Glomerular visceral epithelial cell (primary cell): ENCODE measurements at regions not wholly inside any gene's neighbourhood (a gene's known extent, or its start where the extent isn't known, plus 50 kb on each side); places are given as distances from the start of the nearest gene placed in this dataset.
A peak's percentile ranks its signal among the peaks of the same experiment; 100 is the strongest.
"Not testable (repeated sequence)": the region's sequence is repeated elsewhere in the genome, so short reads cannot be mapped to it uniquely, and the experiment has no call there.

Experiments used
- DNase-seq: peaks from one replicate; pipeline ENCODE4 v3.0.0-alpha.2; 2016; ENCODE audit errors: extremely low spot score

DNA sequence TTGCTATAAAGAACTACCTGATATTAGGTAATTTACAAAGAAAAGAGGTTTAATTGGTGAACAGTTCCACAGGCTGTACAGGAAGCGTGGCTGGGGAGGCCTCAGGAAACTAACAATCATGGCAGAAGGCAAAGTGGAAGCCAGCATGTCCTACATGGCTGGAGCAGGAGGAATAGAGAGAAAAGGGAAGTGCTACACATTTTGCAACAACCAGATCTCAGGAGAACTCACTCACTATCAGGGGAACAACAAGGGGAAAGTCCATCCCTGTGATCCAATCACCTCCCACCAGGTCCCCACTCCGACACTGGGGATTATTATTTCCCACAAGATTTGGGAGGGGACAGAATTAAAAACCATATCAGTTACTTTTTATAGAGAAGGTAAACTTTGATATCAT lies 273.5 kb upstream of the MMADHC start:
- DNase-seq: no peak

DNA sequence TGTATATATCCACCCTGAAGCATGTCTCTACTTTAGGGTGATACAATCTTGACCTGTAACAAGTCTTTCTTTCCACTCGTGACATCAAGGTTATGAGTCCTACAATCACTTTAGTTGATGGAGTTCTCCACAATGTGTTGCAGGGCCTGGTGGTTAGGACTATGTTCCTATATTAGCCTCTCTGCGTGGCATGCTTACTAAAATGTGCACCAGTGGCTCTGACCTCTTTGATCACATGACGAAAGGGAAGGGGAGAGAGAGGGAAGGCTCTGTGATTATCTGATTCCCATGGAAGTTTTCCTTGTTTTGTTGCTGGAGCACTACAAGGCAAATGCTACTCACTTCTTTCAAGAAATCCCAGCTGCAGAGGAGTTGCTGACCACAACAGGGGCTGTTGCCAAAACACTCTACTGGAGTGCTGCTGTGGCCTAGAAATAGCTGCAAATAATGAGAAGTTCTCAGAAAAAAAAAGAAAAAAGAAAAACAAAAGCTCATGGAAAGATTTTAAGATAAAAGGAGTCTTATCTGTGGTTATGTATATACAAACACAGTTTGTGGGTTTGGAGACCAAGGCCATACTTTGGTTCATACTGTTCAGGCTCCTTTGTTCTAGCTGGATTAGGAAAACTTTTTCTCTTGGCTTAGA lies 272.8 kb upstream of the MMADHC start:
- peak; percentile 29 for DNase-seq

GRCh38 chr2:149858901-149859634 lies 271.5 kb upstream of the MMADHC start:
- DNase-seq: no peak

DNA sequence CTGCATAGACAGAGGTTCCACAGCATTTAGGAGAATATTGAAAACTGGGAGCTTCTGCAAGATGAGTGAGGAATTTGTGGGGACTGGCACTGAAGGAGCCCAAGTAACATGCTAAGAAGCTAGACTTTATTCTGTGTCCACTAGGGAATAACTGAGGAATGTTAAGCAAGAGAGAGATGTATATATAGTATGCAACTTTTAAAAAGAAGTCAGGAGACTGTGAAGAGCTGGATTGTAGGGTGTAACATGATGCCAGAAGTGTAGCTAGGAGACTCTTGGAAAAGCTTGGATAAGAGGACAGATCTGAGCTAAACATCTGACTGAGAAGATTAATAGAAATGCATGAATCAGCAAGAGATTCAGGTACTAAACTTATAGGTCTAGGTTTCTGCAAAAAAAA lies 270.6 kb upstream of the MMADHC start:
- no peak for DNase-seq

DNA sequence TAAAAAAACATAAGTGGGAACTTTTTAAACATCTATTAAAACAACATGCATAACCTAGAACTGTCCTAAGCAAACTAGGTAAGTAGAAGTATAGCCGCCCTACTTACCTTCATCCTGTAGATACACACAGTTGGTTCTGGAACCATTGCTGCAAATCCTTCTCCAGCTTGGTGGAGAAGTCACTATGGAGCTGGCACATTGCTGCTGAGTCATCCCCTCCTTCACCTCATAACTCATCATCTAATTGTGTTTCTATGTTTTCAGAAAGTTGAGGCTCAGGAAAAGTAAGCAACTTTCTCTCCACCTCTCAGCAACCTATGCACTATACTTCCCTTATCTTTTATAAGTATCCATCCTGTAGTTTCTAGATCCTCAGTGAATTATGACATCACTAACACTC lies 269.8 kb upstream of the MMADHC start:
- DNase-seq: no peak

- not testable (repeated sequence) for DNase-seq
These were observed 268.3 kb upstream of the MMADHC start for GRCh38 chr2:149855859-149856258.

GRCh38 chr2:149849591-149849990 lies 262.0 kb upstream of the MMADHC start:
- no peak for DNase-seq

GRCh38 chr2:149849136-149849535 lies 261.6 kb upstream of the MMADHC start:
- no peak for DNase-seq

- DNase-seq: no peak
These were observed 253.8 kb upstream of the MMADHC start for GRCh38 chr2:149841396-149841795.

DNA sequence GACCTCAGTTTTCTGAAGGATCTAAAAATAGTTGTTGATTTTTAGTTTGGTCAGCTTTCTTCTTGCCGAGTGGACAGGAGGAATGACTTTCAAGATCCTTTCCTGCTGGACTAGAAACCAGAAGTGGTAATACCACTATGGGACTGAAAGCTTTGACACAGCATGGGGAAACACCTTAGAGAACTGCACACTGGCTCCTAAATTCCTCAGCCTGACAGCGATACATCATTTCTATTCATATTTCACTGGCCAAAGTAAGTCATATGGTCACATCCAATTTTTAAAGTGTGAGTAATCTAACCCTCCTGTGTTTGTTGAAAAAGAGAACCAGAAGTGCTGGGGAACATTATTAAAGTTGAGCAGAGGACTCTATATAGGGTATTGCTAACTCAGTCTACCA lies 244.7 kb upstream of the MMADHC start:
- DNase-seq: no peak

GRCh38 chr2:149828520-149829210 lies 241.1 kb upstream of the MMADHC start:
- DNase-seq: no peak

- no peak for DNase-seq
These were observed 240.1 kb upstream of the MMADHC start for GRCh38 chr2:149827585-149828126.

- DNase-seq: no peak
These were observed 239.0 kb upstream of the MMADHC start for GRCh38 chr2:149826471-149827125.

- DNase-seq: no peak
These were observed 237.9 kb upstream of the MMADHC start for GRCh38 chr2:149825473-149825872.

DNA sequence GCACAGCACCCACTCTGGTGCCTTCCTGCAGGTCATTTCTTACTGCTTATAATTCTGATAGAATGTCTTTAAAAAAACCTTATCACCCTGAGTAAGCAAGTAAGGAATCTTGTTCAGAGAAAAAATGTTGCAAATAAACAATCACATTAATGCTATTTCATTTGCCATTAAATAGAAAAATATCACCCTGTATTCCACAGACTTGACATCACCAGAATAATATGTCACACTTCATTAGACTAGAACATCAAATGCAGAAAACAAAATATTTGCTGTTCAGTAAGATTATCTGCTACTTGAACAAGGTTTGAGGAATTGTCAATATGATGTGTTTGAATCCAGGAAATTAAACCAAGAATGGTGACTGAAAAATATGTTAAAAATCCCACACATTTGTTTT lies 236.6 kb upstream of the MMADHC start:
- no peak for DNase-seq

GRCh38 chr2:149819356-149819957 lies 231.9 kb upstream of the MMADHC start:
- DNase-seq: no peak

DNA sequence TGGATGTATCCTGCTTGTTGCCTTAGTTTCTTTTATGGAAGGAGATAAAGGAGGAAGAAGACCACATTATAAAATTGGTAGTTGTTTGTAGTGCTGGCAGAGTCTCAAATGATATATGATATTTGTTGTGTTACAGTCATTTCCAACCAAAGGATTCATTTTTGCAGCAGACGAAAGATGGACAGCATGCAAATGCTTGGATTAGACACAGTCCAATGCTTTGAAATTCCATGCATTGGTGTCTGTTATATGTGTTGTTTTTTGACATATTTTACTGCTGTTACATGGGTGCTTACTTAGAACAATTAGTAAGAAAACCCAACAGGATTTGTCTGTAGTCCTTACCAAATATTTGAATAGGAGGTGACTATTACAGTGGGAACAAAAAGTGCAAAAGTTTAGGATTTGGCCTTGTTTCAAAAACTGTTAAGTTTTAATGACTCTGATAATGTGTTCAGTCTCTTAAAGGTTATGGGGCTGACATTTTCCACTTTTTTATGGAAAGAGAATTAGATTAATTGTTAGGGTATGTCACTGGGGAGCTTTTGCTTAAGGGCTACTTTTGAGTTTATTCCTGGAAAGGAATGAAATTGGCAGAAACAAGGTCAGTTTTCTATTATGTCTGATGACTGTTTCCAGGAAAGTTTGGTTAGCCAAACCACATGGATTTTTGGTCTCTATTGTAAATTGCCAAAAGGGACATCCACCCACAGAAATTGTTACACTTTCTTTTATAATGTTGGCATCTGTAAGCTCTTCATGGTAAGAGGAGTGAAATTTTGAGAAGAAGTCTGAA lies 229.4 kb upstream of the MMADHC start:
- no peak for DNase-seq

DNA sequence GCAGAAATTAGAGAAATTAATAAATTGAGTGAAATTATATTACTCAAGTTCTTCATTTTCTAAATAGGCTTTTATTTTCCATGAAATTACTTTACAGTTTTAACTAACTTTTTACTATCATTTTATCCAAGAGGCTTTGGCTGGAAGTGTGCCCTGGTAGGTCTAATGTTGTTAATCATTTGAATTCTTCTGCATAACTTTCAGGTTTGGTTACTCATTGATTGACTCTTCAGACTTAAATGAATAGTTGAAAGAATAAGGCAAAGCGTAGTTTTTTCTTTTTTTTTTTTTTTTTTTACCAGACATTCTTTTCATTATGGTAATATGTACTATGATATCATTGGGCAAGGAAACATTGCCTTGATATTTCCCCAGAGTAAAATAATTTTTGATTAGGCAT lies 228.4 kb upstream of the MMADHC start:
- DNase-seq: no peak

GRCh38 chr2:149814901-149815300 lies 227.3 kb upstream of the MMADHC start:
- no peak for DNase-seq

DNA sequence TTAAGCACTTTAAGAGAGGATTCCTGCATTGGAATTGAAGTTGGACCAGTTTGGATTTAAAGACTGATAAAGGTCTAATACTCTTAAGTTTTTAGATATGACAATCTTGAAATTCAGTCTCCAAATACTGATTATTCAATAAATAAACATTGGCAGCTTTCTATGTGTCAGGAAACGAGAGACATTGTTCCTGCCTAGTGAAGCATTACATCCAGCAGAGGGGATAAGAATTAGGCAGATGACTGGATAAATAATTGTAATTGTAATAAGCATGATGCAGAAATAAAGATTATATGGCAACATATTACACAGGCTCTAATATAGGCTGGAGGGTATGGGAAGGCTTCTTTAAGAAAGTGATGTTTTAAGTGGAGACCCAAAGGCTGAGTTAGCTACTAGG lies 226.5 kb upstream of the MMADHC start:
- DNase-seq: no peak

- DNase-seq: no peak
These were observed 221.0 kb upstream of the MMADHC start for GRCh38 chr2:149808556-149808955.
